ENCODE measurements at regions not wholly inside any gene's neighbourhood (a gene's known extent, or its start where the extent isn't known, plus 50 kb on each side); places are given as distances from the start of the nearest gene placed in this dataset.

DNA sequence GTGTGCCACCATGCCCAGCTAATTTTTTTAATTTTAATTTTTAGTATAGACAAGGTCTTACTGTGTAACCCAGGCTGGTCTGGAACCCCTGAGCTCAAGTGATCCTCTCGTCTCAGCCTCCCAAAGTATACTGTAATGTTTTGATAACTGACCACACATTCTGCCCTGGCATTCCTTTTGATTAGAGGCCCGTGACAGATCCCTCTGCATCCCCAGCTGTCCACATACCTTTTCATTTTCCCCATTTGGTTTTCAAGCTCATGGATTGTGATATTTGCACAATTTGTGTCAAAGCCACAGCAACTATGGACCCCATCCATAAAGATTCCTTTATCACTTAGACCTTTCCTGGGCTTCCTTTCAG, 116.8 kb upstream of the ATP1A1 start:
- TF ChIP-seq POLR2A (IDR thresholded peaks at IDR 0.05; ENCODE audit: low read depth, low read length) (no peak), TAF1 (IDR thresholded peaks at IDR 0.05; ENCODE audit: borderline replicate concordance, low read depth, low read length) (no peak)

Measured in GM12892 (cell line).